EL (cell line): ENCODE measurements at regions not wholly inside any gene's neighbourhood (a gene's known extent, or its start where the extent isn't known, plus 50 kb on each side); places are given as distances from the start of the nearest gene placed in this dataset.

ENCODE experiments used
- DNase-seq: peaks from one replicate; pipeline ENCODE4 v3.0.0-alpha.2; 2016

DNA sequence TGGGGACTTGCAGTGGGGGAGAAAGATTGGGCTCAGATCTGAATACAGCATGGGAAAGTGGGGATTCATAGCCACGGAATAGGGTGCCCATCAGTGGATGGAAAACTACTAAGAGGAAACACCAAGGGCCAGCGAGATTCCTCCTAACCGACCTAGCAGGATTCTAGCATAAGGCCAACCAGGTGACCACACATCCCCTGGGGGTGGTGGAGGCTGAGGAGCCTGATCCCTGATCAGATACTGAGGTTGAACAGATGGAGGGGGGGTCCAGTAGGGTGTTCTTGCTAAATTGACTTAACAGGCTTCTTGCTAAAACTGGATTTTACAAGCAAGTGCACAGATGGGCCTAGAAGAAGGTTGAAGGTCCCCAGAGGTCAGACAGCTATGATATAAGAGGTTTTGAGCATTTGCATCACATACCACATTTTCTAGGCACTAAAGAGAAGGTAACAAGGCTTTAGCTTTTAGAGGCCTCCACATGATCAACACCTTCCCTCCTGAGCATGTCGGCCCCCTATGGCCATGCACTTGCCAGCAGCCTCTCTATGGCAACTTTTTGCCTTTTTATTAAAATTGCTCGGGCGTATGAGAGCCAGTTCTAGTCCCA is 69.1 kb upstream of the PUDP start:
- no peak for DNase-seq

GRCh38 chrX:7215842-7216241 is 67.9 kb upstream of the PUDP start:
- DNase-seq = peak; percentile 59

- peak; percentile 6 for DNase-seq
Observed at GRCh38 chrX:7214251-7214650, 66.3 kb upstream of the PUDP start.

GRCh38 chrX:7205037-7205577 is 57.2 kb upstream of the PUDP start:
- DNase-seq = no peak

- no peak for DNase-seq
Observed at GRCh38 chrX:7204619-7205018, 56.7 kb upstream of the PUDP start.

DNA sequence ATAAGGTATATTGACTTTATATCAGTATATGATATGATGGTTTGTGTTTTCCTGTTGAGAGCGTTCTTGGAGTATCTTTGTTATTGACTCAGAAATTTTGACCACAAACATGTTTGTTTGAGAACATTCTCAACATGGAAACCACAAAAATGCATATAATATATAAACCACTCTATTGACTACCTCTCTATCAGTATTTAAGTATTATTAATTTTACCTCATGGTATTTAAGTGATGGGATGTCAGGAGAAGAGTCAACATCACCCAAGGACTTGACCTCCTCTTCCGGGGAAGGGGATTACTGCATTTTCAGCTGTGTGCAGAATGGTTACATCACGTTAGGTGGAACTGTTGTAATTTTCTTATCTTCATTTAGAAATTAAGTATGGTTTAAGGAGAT is 54.3 kb upstream of the PUDP start:
- peak; percentile 0 for DNase-seq

GRCh38 chrX:7201496-7201895 is 53.5 kb upstream of the PUDP start:
- no peak for DNase-seq

- DNase-seq = no peak
Observed at GRCh38 chrX:7198499-7198898, 50.5 kb upstream of the PUDP start.
